ENCODE measurements at regions not wholly inside any gene's neighbourhood (a gene's known extent, or its start where the extent isn't known, plus 50 kb on each side); places are given as distances from the start of the nearest gene placed in this dataset.

DNA sequence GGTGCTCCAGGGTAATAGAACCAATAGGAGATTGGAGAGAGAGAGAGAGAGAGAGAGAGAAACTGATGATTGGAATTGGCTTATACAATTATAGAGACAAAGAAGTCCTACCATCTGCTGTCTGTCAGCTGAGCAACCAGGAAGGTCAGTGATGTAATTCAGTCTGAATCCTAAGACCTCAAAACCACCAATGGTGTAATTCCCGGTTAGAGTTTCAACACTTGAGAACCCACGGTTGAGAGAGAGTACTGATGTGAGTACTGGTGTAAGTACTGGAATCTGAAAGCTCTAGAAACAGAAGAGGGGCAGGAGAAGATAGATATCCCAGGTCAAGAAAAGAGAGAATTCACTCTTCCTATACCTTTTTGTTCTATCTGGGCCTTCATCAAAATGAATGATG is 775.8 kb downstream of the EFNA5 start:
- Mint-ChIP-seq H3K9me3 (ENCODE audit: unreplicated experiment) (no peaks in the 10 kb centered on the region), H3K4me3 (ENCODE audit: unreplicated experiment) (no peak overlapping the region), H3K36me3 (ENCODE audit: insufficient read depth, unreplicated experiment) (no peaks in the 10 kb centered on the region), H3K4me1 (ENCODE audit: insufficient read depth, unreplicated experiment) (no peaks in the 10 kb centered on the region), H3K27me3 (ENCODE audit: insufficient read depth, unreplicated experiment) (no peaks in the 10 kb centered on the region), H3K27ac (ENCODE audit: low read depth, unreplicated experiment) (no peak overlapping the region)
- TF ChIP-seq, protein P1, sequence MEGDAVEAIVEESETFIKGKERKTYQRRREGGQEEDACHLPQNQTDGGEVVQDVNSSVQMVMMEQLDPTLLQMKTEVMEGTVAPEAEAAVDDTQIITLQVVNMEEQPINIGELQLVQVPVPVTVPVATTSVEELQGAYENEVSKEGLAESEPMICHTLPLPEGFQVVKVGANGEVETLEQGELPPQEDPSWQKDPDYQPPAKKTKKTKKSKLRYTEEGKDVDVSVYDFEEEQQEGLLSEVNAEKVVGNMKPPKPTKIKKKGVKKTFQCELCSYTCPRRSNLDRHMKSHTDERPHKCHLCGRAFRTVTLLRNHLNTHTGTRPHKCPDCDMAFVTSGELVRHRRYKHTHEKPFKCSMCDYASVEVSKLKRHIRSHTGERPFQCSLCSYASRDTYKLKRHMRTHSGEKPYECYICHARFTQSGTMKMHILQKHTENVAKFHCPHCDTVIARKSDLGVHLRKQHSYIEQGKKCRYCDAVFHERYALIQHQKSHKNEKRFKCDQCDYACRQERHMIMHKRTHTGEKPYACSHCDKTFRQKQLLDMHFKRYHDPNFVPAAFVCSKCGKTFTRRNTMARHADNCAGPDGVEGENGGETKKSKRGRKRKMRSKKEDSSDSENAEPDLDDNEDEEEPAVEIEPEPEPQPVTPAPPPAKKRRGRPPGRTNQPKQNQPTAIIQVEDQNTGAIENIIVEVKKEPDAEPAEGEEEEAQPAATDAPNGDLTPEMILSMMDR (IDR thresholded peaks at IDR 0.05; ENCODE audit: unreplicated experiment) = no peak
- intact Hi-C loops (cut with micrococcal nuclease) = no loop called here
- POLR2A ChIA-PET = no interaction called here
- no TSS peak for BruUV-seq (replicated peaks)
- CTCF ChIA-PET = interaction anchor here (0.7 to 0.8 kb wide), 2 partner anchors 16 to 46 kb away, joined by 3 to 4 read pairs; no protein-coding TSS in a partner anchor
- DNase-seq (ENCODE audit: unreplicated experiment) = peak; percentile 53

- POLR2A ChIA-PET = no interaction called here
- H3K36me3 Mint-ChIP-seq (ENCODE audit: insufficient read depth, unreplicated experiment) = no peaks in the 10 kb centered on the region
- TF ChIP-seq, protein P1 (IDR thresholded peaks at IDR 0.05; ENCODE audit: unreplicated experiment) = no peak
- DNase-seq (ENCODE audit: unreplicated experiment) = no peak
- CTCF ChIA-PET = no interaction called here
- BruUV-seq (replicated peaks) = no TSS peak
- H3K4me3 Mint-ChIP-seq (ENCODE audit: unreplicated experiment) = no peak overlapping the region
- H3K27ac Mint-ChIP-seq (ENCODE audit: low read depth, unreplicated experiment) = no peak overlapping the region
- H3K4me1 Mint-ChIP-seq (ENCODE audit: insufficient read depth, unreplicated experiment) = peaks cover 6% of the 10 kb centered on the region
- H3K9me3 Mint-ChIP-seq (ENCODE audit: unreplicated experiment) = no peaks in the 10 kb centered on the region
- no peaks in the 10 kb centered on the region for H3K27me3 Mint-ChIP-seq (ENCODE audit: insufficient read depth, unreplicated experiment)
- intact Hi-C loops (cut with micrococcal nuclease) = no loop called here
Observed at GRCh38 chr5:106882035-106882434, 788.7 kb downstream of the EFNA5 start.

- no peak overlapping the region for H3K27ac Mint-ChIP-seq (ENCODE audit: low read depth, unreplicated experiment)
- TF ChIP-seq, protein P1 (IDR thresholded peaks at IDR 0.05; ENCODE audit: unreplicated experiment) = no peak
- H3K27me3 Mint-ChIP-seq (ENCODE audit: insufficient read depth, unreplicated experiment) = no peaks in the 10 kb centered on the region
- H3K4me3 Mint-ChIP-seq (ENCODE audit: unreplicated experiment) = no peak overlapping the region
- intact Hi-C loops (cut with micrococcal nuclease) = no loop called here
- ChIA-PET CTCF (interaction anchor here (0.6 to 1.1 kb wide), 4 partner anchors 8 to 1403 kb away, joined by 3 to 4 read pairs (median 3); no protein-coding TSS in a partner anchor), POLR2A (interaction anchor here (0.5 to 0.6 kb wide), 3 partner anchors 161 to 1847 kb away, joined by 3 read pairs; no protein-coding TSS in a partner anchor)
- H3K9me3 Mint-ChIP-seq (ENCODE audit: unreplicated experiment) = no peaks in the 10 kb centered on the region
- no peaks in the 10 kb centered on the region for H3K36me3 Mint-ChIP-seq (ENCODE audit: insufficient read depth, unreplicated experiment)
- BruUV-seq (replicated peaks) = no TSS peak
- peaks cover 6% of the 10 kb centered on the region for H3K4me1 Mint-ChIP-seq (ENCODE audit: insufficient read depth, unreplicated experiment)
- DNase-seq (ENCODE audit: unreplicated experiment) = peak; percentile 81
Observed at GRCh38 chr5:106880656-106881055, 790.1 kb downstream of the EFNA5 start.

DNA sequence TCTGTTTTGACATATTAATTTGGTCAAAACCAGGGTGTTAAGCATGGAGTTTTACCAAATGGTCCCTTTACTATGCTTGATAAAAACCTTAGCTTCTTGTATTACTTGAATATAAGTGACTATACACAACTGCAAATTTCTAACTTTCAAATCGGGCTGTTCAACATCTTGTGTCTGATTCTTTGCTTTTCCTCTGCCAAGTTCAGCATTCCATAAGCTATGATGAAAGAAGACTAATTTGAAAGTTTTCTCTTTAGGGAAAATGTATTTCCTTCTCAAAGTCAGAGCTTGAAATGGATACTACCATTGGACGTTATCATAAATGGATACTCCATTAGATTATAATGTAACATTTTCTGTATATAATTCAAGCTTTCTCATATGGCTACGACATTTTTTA is 792.9 kb downstream of the EFNA5 start:
- DNase-seq (ENCODE audit: unreplicated experiment) = no peak
- ChIA-PET POLR2A (no interaction called here), CTCF (no interaction called here)
- no TSS peak for BruUV-seq (replicated peaks)
- no peak overlapping the region for H3K4me3 Mint-ChIP-seq (ENCODE audit: unreplicated experiment)
- peaks cover 17% of the 10 kb centered on the region for H3K4me1 Mint-ChIP-seq (ENCODE audit: insufficient read depth, unreplicated experiment)
- TF ChIP-seq, protein P1 (IDR thresholded peaks at IDR 0.05; ENCODE audit: unreplicated experiment) = no peak
- intact Hi-C loops (cut with micrococcal nuclease) = loop anchor here (5.0 kb wide), 1 partner anchor 794 kb away; the partner anchor contains the start of gene EFNA5
- no peaks in the 10 kb centered on the region for H3K27me3 Mint-ChIP-seq (ENCODE audit: insufficient read depth, unreplicated experiment)
- no peaks in the 10 kb centered on the region for H3K9me3 Mint-ChIP-seq (ENCODE audit: unreplicated experiment)
- no peak overlapping the region for H3K27ac Mint-ChIP-seq (ENCODE audit: low read depth, unreplicated experiment)
- H3K36me3 Mint-ChIP-seq (ENCODE audit: insufficient read depth, unreplicated experiment) = no peaks in the 10 kb centered on the region

Data from MCF 10A (cell line).